ENCODE measurements at regions not wholly inside any gene's neighbourhood (a gene's known extent, or its start where the extent isn't known, plus 50 kb on each side); places are given as distances from the start of the nearest gene placed in this dataset.

DNA sequence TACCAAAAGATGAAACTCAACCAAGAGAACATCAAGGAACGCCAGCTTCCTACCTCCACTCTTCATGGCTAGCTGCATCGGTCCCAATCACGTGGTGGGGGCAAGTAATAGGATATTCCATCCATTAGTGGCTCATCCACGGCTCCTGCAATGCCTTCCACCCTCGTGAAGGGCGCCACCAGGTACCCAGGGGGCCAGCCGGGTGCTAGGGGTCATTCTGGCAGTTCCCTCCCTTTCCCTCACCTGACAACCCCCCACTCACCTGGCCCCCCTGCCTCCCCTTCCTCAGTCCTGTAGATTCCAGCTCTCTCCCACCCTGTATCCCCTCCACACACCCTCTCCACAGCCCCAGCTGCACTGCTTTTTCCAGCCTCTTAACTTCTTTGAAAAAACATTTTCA lies 161.9 kb downstream of the URI1 start:
- TF ChIP-seq, protein P1, sequence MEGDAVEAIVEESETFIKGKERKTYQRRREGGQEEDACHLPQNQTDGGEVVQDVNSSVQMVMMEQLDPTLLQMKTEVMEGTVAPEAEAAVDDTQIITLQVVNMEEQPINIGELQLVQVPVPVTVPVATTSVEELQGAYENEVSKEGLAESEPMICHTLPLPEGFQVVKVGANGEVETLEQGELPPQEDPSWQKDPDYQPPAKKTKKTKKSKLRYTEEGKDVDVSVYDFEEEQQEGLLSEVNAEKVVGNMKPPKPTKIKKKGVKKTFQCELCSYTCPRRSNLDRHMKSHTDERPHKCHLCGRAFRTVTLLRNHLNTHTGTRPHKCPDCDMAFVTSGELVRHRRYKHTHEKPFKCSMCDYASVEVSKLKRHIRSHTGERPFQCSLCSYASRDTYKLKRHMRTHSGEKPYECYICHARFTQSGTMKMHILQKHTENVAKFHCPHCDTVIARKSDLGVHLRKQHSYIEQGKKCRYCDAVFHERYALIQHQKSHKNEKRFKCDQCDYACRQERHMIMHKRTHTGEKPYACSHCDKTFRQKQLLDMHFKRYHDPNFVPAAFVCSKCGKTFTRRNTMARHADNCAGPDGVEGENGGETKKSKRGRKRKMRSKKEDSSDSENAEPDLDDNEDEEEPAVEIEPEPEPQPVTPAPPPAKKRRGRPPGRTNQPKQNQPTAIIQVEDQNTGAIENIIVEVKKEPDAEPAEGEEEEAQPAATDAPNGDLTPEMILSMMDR (IDR thresholded peaks at IDR 0.05), result no peak
- TF ChIP-seq ZFX (IDR thresholded peaks at IDR 0.05; ENCODE audit: borderline replicate concordance), result no peak
